Frontal cortex (tissue), 3 donors: ENCODE measurements at regions not wholly inside any gene's neighbourhood (a gene's known extent, or its start where the extent isn't known, plus 50 kb on each side); places are given as distances from the start of the nearest gene placed in this dataset.
"Not testable (repeated sequence)": the region's sequence is repeated elsewhere in the genome, so short reads cannot be mapped to it uniquely, and the experiment has no call there.

ENCODE experiments used
- DNase-seq, 2 donors: peaks; one replicate each; pipeline ENCODE4 v3.0.0; 2012; ENCODE audit warnings: low spot score in 2 of 2
- FAIRE-seq: peaks from 2 replicates; lab custom pipeline; 2012; peaks lifted over from hg19 to GRCh38; lab: Jason Lieb, UNC
- donor health status: control.
- donor health status: control.
- donor health status: control.

- FAIRE-seq, DNase-seq: not testable (repeated sequence)
These were observed 91.2 kb downstream of the TRIM43 start for GRCh38 chr2:95682889-95683517.

- no peak for FAIRE-seq
- DNase-seq = no peak
These were observed 93.7 kb downstream of the TRIM43 start for GRCh38 chr2:95685513-95685912.

GRCh38 chr2:95686056-95686825 is 94.4 kb downstream of the TRIM43 start:
- not testable (repeated sequence) for FAIRE-seq

GRCh38 chr2:95687852-95688251 is 96.1 kb downstream of the TRIM43 start:
- FAIRE-seq, DNase-seq: not testable (repeated sequence)

More at GRCh38 chr2:95686056-95686825, 94.4 kb downstream of the TRIM43 start:
- not testable (repeated sequence) for DNase-seq

GRCh38 chr2:95691210-95691609 is 99.4 kb downstream of the TRIM43 start:
- not testable (repeated sequence) for DNase-seq, FAIRE-seq

- FAIRE-seq = not testable (repeated sequence)
These were observed 101.5 kb downstream of the TRIM43 start for GRCh38 chr2:95693071-95693846.

GRCh38 chr2:95695613-95696012 is 103.8 kb downstream of the TRIM43 start:
- no peak for DNase-seq
- FAIRE-seq = no peak

More at GRCh38 chr2:95693071-95693846, 101.5 kb downstream of the TRIM43 start:
- not testable (repeated sequence) for DNase-seq

GRCh38 chr2:95698146-95698545 is 106.3 kb downstream of the TRIM43 start:
- DNase-seq = no peak
- no peak for FAIRE-seq

- not testable (repeated sequence) for DNase-seq, FAIRE-seq
These were observed 107.7 kb downstream of the TRIM43 start for GRCh38 chr2:95699201-95700184.

GRCh38 chr2:95700519-95700918 is 108.7 kb downstream of the TRIM43 start:
- DNase-seq = no peak
- no peak for FAIRE-seq

GRCh38 chr2:95702471-95702870 is 110.7 kb downstream of the TRIM43 start:
- no peak for FAIRE-seq

GRCh38 chr2:95707161-95707560 is 115.4 kb downstream of the TRIM43 start:
- DNase-seq, FAIRE-seq: not testable (repeated sequence)

More at GRCh38 chr2:95702471-95702870, 110.7 kb downstream of the TRIM43 start:
- no peak for DNase-seq

- FAIRE-seq (no peak), DNase-seq (no peak)
These were observed 116.0 kb downstream of the TRIM43 start for GRCh38 chr2:95707837-95708236.

- FAIRE-seq (no peak), DNase-seq (no peak)
These were observed 118.0 kb downstream of the TRIM43 start for GRCh38 chr2:95709831-95710230.

GRCh38 chr2:95713470-95714177 is 121.8 kb downstream of the TRIM43 start:
- not testable (repeated sequence) for FAIRE-seq, DNase-seq

- FAIRE-seq, DNase-seq: not testable (repeated sequence)
These were observed 122.6 kb downstream of the TRIM43 start for GRCh38 chr2:95714398-95714797.

- DNase-seq (no peak), FAIRE-seq (no peak)
These were observed 127.8 kb downstream of the TRIM43 start for GRCh38 chr2:95719473-95720060.

GRCh38 chr2:95721726-95722125 is 129.9 kb downstream of the TRIM43 start:
- FAIRE-seq = no peak

More at GRCh38 chr2:95721726-95722125, 129.9 kb downstream of the TRIM43 start:
- no peak for DNase-seq
